ENCODE measurements at regions not wholly inside any gene's neighbourhood (a gene's known extent, or its start where the extent isn't known, plus 50 kb on each side); places are given as distances from the start of the nearest gene placed in this dataset.

GRCh38 chr5:16000056-16000455 is 179.5 kb downstream of the MARCHF11 start:
- TF ChIP-seq CSDC2 (CRISPR knock-in tag; IDR thresholded peaks at IDR 0.05) (no peak), PATZ1 (CRISPR knock-in tag; IDR thresholded peaks at IDR 0.05; ENCODE audit: borderline replicate concordance) (no peak), TSHZ2 (CRISPR knock-in tag; IDR thresholded peaks at IDR 0.05) (no peak), BACH2 (CRISPR knock-in tag; IDR thresholded peaks at IDR 0.05; ENCODE audit: borderline replicate concordance) (no peak), CREB5 (CRISPR knock-in tag; IDR thresholded peaks at IDR 0.05; ENCODE audit: low read depth) (no peak), PPARA (CRISPR knock-in tag; IDR thresholded peaks at IDR 0.05; ENCODE audit: borderline replicate concordance) (no peak), ZNF565 (CRISPR knock-in tag; conservative IDR thresholded peaks at IDR 0.05; ENCODE audit: low read depth) (no peak), ZNF8 (CRISPR knock-in tag; IDR thresholded peaks at IDR 0.05) (no peak), ARNTL (CRISPR knock-in tag; IDR thresholded peaks at IDR 0.05; ENCODE audit: borderline replicate concordance, low read depth) (no peak), CSRNP3 (CRISPR knock-in tag; IDR thresholded peaks at IDR 0.05) (no peak), OSR1 (CRISPR knock-in tag; IDR thresholded peaks at IDR 0.05) (no peak), ESRRG (CRISPR knock-in tag; IDR thresholded peaks at IDR 0.05) (no peak), TCF4 (CRISPR knock-in tag; IDR thresholded peaks at IDR 0.05; ENCODE audit: borderline replicate concordance) (no peak), GLIS3 (CRISPR knock-in tag; IDR thresholded peaks at IDR 0.05) (no peak)

Data from SK-N-SH treated with all-trans-retinoic acid at 6 μM for 48 hours (cell line).